Fibroblast of lung (primary cell): ENCODE measurements at regions not wholly inside any gene's neighbourhood (a gene's known extent, or its start where the extent isn't known, plus 50 kb on each side); places are given as distances from the start of the nearest gene placed in this dataset.

Source experiments
- DNase-seq, 2 donors: peaks; one replicate each; pipeline versions ENCODE4 v3.0.0 to v3.0.0-alpha.2; 2010; ENCODE audit warnings: low read depth in 2 of 2
- H2AFZ ChIP-seq: 2 replicates; pipeline ENCODE4 v1.5.1; 2012; ENCODE audit warnings: low read length, control low read depth, inconsistent platforms
- H3K27ac ChIP-seq: 2 replicates; pipeline ENCODE4 v1.5.1; 2011; ENCODE audit warnings: low read length, control low read depth; ENCODE audit not compliant: insufficient read depth
- H3K27me3 ChIP-seq: 2 replicates; pipeline ENCODE4 v1.5.1; 2011; ENCODE audit warnings: mild to moderate bottlenecking, low read length; ENCODE audit not compliant: control insufficient read depth, insufficient read depth
- H3K36me3 ChIP-seq: 2 replicates; pipeline ENCODE4 v1.5.1; 2011; ENCODE audit warnings: low read length; ENCODE audit not compliant: control insufficient read depth, insufficient read depth
- H3K4me1 ChIP-seq: 2 replicates; pipeline ENCODE4 v1.5.1; 2011; ENCODE audit warnings: low read length; ENCODE audit not compliant: control insufficient read depth, insufficient read depth; ENCODE audit errors: extremely low read depth
- H3K4me2 ChIP-seq: 2 replicates; pipeline ENCODE4 v1.5.1; 2011; ENCODE audit warnings: low read length, control low read depth; ENCODE audit not compliant: insufficient read depth; ENCODE audit errors: extremely low read depth
- H3K4me3 ChIP-seq, 4 experiments: fragments of 200-600 bp in 1 of 4; sonication (generic) in 1 of 4; replicated peaks in 1 of 4; 2 replicates each; pipeline ENCODE4 v1.5.1; 2011 to 2016; ENCODE audit warnings: low read length in 4 of 4, low read depth in 3 of 4, mild to moderate bottlenecking in 3 of 4, control low read depth in 2 of 4, inconsistent platforms in 1 of 4, mixed read lengths in 1 of 4; ENCODE audit not compliant: insufficient read depth in 1 of 4; ENCODE audit errors: control extremely low read depth in 1 of 4
- H3K79me2 ChIP-seq: 2 replicates; pipeline ENCODE4 v1.5.1; 2012; ENCODE audit warnings: mild to moderate bottlenecking, low read length, inconsistent platforms; ENCODE audit not compliant: control insufficient read depth, insufficient read depth
- H3K9ac ChIP-seq: 2 replicates; pipeline ENCODE4 v1.5.1; 2011; ENCODE audit warnings: mild to moderate bottlenecking, low read length, control low read depth; ENCODE audit not compliant: insufficient read depth
- H3K9me3 ChIP-seq: 2 replicates; pipeline ENCODE4 v1.5.1; 2012; ENCODE audit warnings: low read depth, low read length; ENCODE audit not compliant: control insufficient read depth, insufficient read depth
- H4K20me1 ChIP-seq: 2 replicates; pipeline ENCODE4 v1.5.1; 2011; ENCODE audit warnings: low read length; ENCODE audit not compliant: control insufficient read depth, insufficient read depth; ENCODE audit errors: extremely low read depth
- CTCF ChIP-seq, 2 donors: IDR thresholded peaks in 1 of 2; conservative IDR thresholded peaks in 1 of 2; 1 replicate in 1 of 2; 2 replicates in 1 of 2; pipeline ENCODE4 v1.5.1; 2011 to 2012; ENCODE audit warnings: low read length in 2 of 2, control low read depth in 1 of 2, inconsistent platforms in 1 of 2, low read depth in 1 of 2, mild to moderate bottlenecking in 1 of 2
- EZH2 ChIP-seq: IDR thresholded peaks from 2 replicates; pipeline ENCODE4 v1.5.1; 2012; ENCODE audit warnings: low read length, control low read depth, mild to moderate bottlenecking; ENCODE audit errors: missing control alignments

DNA sequence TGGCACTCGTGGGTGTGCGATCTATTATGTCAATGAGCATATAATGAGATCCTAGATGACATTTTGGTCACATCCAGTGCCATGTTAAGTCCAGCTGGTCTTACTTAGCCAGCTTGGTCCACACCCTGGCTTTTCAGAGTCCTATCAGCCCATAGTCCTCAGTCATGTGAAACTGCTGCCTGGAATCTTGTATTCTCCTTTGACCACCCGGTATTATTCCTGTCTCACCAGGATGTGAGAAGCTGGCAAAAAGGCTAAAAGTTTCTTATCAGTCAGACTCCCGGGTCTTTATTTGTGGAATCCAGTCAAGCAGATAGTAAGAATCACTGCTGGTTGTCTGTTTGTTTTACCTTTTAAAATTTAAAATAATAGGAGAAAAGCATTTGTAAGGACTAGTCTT lies 705.6 kb upstream of the GHITM start:
- no peak overlapping the region for H2AFZ ChIP-seq
- DNase-seq: no peak
- H3K27me3 ChIP-seq: no peaks in the 10 kb centered on the region
- no peaks in the 10 kb centered on the region for H3K79me2 ChIP-seq
- no peaks in the 10 kb centered on the region for H4K20me1 ChIP-seq
- H3K4me2 ChIP-seq: no peak overlapping the region
- TF ChIP-seq CTCF (conservative IDR thresholded peaks at IDR 0.05 in 1 of 2, IDR thresholded peaks at IDR 0.05 in 1 of 2; ENCODE audit: low read depth in 1 of 2, low read length in 2 of 2) (no peak), EZH2 (no peak)
- H3K9me3 ChIP-seq: no peaks in the 10 kb centered on the region
- H3K4me1 ChIP-seq: no peaks in the 10 kb centered on the region
- H3K9ac ChIP-seq: no peak overlapping the region
- H3K4me3 ChIP-seq: no peak overlapping the region
- no peaks in the 10 kb centered on the region for H3K36me3 ChIP-seq
- H3K27ac ChIP-seq: no peak overlapping the region

DNA sequence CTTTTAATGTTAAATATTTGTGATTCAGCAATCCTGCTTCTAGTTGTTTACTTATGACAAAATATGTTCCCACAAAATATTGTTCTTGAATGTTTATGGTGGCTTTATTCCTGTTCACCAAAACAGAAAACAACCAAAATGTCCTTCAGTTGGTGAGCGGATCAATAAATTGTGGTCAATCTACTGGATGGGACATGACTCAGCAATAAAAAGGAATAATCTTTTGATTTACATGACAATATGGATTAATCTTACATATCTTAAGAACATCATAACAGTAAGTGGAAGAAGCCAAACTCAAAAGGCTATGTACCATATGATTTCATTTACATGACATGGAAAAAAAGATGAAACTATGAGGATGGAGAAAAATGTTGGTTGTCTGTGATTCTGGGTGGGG lies 691.3 kb upstream of the GHITM start:
- Histone ChIP-seq H3K9me3 (no peaks in the 10 kb centered on the region), H3K36me3 (no peaks in the 10 kb centered on the region), H3K27ac (no peak overlapping the region), H4K20me1 (no peaks in the 10 kb centered on the region), H3K9ac (no peak overlapping the region), H3K27me3 (no peaks in the 10 kb centered on the region), H3K4me3 (no peak overlapping the region), H3K4me2 (no peak overlapping the region), H3K4me1 (no peaks in the 10 kb centered on the region), H2AFZ (no peak overlapping the region), H3K79me2 (no peaks in the 10 kb centered on the region)
- DNase-seq: no peak
- TF ChIP-seq EZH2 (no peak), CTCF (conservative IDR thresholded peaks at IDR 0.05 in 1 of 2, IDR thresholded peaks at IDR 0.05 in 1 of 2; ENCODE audit: low read depth in 1 of 2, low read length in 2 of 2) (no peak)

DNA sequence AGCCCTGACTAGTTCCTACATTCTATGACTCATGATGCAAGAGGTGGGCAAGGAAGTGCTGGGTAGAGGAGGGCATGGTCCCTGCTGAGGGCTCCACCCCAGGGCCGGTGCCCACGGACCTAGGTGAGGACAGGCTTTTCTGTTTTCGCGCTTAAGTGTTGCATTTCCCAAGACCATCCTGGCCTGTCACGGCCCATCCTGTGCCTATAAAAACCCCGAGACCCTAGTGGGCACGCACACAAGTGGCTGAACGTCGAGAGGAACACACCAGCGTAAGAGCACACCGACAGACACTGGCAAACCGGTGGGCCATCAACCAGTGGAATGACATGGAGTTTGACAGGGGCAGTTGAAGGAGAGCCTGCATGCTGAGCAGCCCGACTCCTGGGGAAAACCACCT lies 680.7 kb upstream of the GHITM start:
- Histone ChIP-seq H3K4me3 (no peak overlapping the region), H3K4me2 (no peak overlapping the region), H4K20me1 (no peaks in the 10 kb centered on the region), H3K9me3 (no peaks in the 10 kb centered on the region), H3K4me1 (no peaks in the 10 kb centered on the region), H2AFZ (no peak overlapping the region), H3K27ac (no peak overlapping the region), H3K36me3 (no peaks in the 10 kb centered on the region), H3K27me3 (no peaks in the 10 kb centered on the region), H3K9ac (no peak overlapping the region), H3K79me2 (no peaks in the 10 kb centered on the region)
- DNase-seq: no peak
- TF ChIP-seq CTCF (conservative IDR thresholded peaks at IDR 0.05 in 1 of 2, IDR thresholded peaks at IDR 0.05 in 1 of 2; ENCODE audit: low read depth in 1 of 2, low read length in 2 of 2) (no peak), EZH2 (no peak)
